Ovary (tissue), 7 donors: ENCODE measurements at regions not wholly inside any gene's neighbourhood (a gene's known extent, or its start where the extent isn't known, plus 50 kb on each side); places are given as distances from the start of the nearest gene placed in this dataset.
"Not testable (repeated sequence)": the region's sequence is repeated elsewhere in the genome, so short reads cannot be mapped to it uniquely, and the experiment has no call there.

ENCODE experiments used
- DNase-seq, 5 donors: peaks; one replicate each; pipeline ENCODE4 v3.0.0-alpha.2; 2019 to 2020
- H3K27ac ChIP-seq, 2 donors: fragments of 200-600 bp; one replicate each; pipeline versions ENCODE4 v1.5.1 to v1.8.0; 2019 to 2022
- H3K27me3 ChIP-seq: fragments of 200-600 bp; one replicate; pipeline ENCODE4 v1.8.0; 2022
- H3K36me3 ChIP-seq: fragments of 200-600 bp; sonication (generic); one replicate; pipeline ENCODE4 v1.5.1; 2019
- H3K4me1 ChIP-seq: one replicate; pipeline ENCODE4 v1.8.1; 2013; ENCODE audit warnings: mild to moderate bottlenecking, moderate library complexity; ENCODE audit not compliant: insufficient read depth
- H3K4me3 ChIP-seq: fragments of 200-600 bp; sonication (generic); one replicate; pipeline ENCODE4 v1.5.1; 2017
- H3K9me3 ChIP-seq, 2 donors: fragments of 200-600 bp in 1 of 2; sonication (generic) in 1 of 2; one replicate each; pipeline versions ENCODE4 v1.5.1 to v1.8.1; 2013 to 2019; ENCODE audit warnings: mild to moderate bottlenecking in 1 of 2, moderate library complexity in 1 of 2
- EP300 ChIP-seq: sonication (generic); formaldehyde crosslinking; IDR thresholded peaks from one replicate; pipeline ENCODE4 v1.6.1; 2017; ENCODE audit warnings: antibody characterized with exemption
- POLR2A ChIP-seq: fragments of 450-650 bp; IDR thresholded peaks from one replicate; pipeline ENCODE4 v1.6.1; 2017; ENCODE audit warnings: antibody characterized with exemption, mild to moderate bottlenecking, moderate library complexity
- WGBS, 3 donors: extraction: QIAGEN DNeasy Blood & Tissue Kit in 1 of 3; methylation state at CpG; one replicate each; pipeline versions ENCODE4 v1.1.5 to v1.1.7; 2013 to 2017; 5-methylcytosine and 5-hydroxymethylcytosine counted together
- intact Hi-C, 4 donors: fragments of 100-400 bp; cut with DNase I; formaldehyde crosslinking; loops; one replicate each; pipeline versions ENCODE4 v1.11.0 to v1.15.1; 2022 to 2023
- TF ChIP-seq, protein P1 (sequence below), 3 donors: fragments of 450-650 bp in 2 of 3; fragments of 200-600 bp in 1 of 3; IDR thresholded peaks; one replicate each; pipeline versions ENCODE4 v1.5.1 to v1.8.0; 2016 to 2022; ENCODE audit warnings: antibody characterized with exemption in 3 of 3, mild to moderate bottlenecking in 1 of 3
- donor health status: DM: no; HTN: no; CAD: no; lungs with moderate emphysema.
- donor health status: DM: no; HTN: no; CAD: no.
- donor health status: Bipolar disorder and iron deficiency.
- donor health status: DM: no; HTN: no; CAD: no.
- donor health status: DM: yes; HTN: yes; CAD: no.

DNA sequence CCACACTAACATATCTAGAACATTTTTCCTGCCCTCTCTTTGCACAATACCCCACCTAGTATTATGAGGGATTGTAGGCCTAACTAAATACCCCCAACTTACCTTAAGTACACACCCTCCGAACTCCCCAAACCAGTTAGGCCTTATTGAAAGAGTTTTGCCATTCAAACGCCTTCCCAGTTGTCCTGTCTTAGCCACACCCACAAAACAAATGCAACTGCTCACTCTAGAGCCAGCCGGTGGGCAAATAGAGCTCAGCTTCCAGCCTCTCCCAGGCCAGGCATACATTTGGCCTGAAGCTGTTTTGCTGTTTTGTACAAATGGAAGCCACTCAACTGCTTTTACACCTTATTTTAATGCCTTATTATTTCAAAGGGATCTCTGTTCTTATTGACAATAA, 224.2 kb upstream of the RUNX1 start:
- H3K27ac ChIP-seq = no peak overlapping the region
- TF ChIP-seq EP300 = no peak
- TF ChIP-seq, protein P1, sequence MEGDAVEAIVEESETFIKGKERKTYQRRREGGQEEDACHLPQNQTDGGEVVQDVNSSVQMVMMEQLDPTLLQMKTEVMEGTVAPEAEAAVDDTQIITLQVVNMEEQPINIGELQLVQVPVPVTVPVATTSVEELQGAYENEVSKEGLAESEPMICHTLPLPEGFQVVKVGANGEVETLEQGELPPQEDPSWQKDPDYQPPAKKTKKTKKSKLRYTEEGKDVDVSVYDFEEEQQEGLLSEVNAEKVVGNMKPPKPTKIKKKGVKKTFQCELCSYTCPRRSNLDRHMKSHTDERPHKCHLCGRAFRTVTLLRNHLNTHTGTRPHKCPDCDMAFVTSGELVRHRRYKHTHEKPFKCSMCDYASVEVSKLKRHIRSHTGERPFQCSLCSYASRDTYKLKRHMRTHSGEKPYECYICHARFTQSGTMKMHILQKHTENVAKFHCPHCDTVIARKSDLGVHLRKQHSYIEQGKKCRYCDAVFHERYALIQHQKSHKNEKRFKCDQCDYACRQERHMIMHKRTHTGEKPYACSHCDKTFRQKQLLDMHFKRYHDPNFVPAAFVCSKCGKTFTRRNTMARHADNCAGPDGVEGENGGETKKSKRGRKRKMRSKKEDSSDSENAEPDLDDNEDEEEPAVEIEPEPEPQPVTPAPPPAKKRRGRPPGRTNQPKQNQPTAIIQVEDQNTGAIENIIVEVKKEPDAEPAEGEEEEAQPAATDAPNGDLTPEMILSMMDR (IDR thresholded peaks at IDR 0.05) = no peak
- no peak for TF ChIP-seq POLR2A
- no peaks in the 10 kb centered on the region for H3K36me3 ChIP-seq
- WGBS, 3 donors = 75 to 83% (median 78%) methylated on average over 3 of the region's 3 CpGs
- intact Hi-C loops = no loop called here
- no peaks in the 10 kb centered on the region for H3K4me1 ChIP-seq
- no peaks in the 10 kb centered on the region for H3K27me3 ChIP-seq
- no peak for DNase-seq
- no peak overlapping the region for H3K4me3 ChIP-seq
- H3K9me3 ChIP-seq = no peaks in the 10 kb centered on the region

DNA sequence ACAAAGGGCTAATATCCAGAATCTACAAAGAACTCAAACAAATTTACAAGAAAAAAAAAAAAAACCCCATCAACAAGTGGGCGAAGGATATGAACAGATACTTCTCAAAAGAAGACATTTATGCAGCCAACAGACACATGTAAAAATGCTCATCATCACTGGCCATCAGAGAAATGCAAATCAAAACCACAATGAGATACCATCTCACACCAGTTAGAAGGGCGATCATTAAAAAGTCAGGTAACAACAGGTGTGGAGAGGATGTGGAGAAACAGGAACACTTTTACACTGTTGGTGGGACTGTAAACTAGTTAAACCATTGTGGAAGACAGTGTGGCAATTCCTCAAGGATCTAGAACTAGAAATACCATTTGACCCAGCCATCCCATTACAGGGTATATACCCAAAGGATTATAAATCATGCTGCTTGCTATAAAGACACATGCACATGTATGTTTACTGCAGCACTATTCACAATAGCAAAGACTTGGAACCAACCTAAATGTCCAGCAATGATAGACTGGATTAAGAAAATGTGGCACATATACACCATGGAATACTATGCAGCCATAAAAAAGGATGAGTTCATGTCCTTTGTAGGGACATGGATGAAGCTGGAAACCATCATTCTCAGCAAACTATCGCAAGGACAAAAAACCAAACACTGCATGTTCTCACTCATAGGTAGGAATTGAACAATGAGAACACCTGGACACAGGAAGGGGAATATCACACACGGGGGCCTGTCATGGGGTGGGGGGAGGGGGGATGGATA, 222.4 kb upstream of the RUNX1 start:
- H3K27ac ChIP-seq, H3K4me1 ChIP-seq, H3K36me3 ChIP-seq, H3K4me3 ChIP-seq, H3K27me3 ChIP-seq, intact Hi-C loops, H3K9me3 ChIP-seq, DNase-seq: not testable (repeated sequence)
- 91 to 97% (median 96%) methylated on average over 4 of the region's 4 CpGs for WGBS, 3 donors

DNA sequence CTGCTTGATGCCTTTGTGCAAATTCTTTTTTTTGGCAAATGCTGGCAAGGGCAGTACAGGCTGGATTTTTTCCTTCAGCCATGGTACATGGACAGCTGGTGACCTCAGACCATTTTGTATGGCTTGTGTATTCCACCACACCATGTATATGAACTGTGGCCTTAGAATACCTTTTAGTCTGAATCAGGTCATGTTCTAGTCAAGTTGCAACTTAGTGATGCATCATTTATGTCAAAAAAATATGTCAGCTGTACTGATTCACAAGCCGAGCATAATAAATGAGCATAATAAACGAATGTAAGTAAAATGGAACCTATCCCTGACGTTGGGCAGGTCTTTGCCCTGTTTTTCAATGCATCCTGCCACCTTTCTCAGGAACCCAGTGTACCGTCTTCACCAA, 219.7 kb upstream of the RUNX1 start:
- H3K4me3 ChIP-seq = no peak overlapping the region

DNA sequence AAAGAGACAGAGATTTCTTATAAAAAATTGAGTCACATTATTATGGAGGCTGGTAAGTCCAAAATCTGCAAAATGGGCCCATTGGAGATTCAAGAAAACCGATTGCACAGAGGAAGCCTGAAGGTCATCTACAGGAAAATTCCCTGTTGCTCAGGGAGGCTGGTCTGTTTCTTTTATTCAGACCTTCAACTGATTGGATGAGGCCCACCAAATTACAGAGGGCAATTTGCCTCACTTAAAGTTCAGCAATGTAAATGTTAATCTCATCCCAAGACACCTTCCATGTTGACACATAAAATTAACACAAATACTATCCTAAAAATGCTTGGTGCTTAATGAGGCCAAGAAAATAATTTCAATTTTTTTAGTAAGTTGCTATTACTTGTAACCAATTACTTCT, 219.2 kb upstream of the RUNX1 start:
- intact Hi-C loops = no loop called here
- no peaks in the 10 kb centered on the region for H3K4me1 ChIP-seq
- 71 to 91% (median 85%) methylated on average over 1 of the region's 1 CpG for WGBS, 3 donors

More for the DNA sequence above, 219.7 kb upstream of the RUNX1 start:
- no peaks in the 10 kb centered on the region for H3K9me3 ChIP-seq
- intact Hi-C loops = no loop called here
- H3K4me1 ChIP-seq = no peaks in the 10 kb centered on the region
- H3K27me3 ChIP-seq = no peaks in the 10 kb centered on the region
- no peak overlapping the region for H3K27ac ChIP-seq
- TF ChIP-seq EP300 = no peak
- TF ChIP-seq POLR2A = no peak
- TF ChIP-seq, protein P1 (IDR thresholded peaks at IDR 0.05) = no peak
- no peak for DNase-seq
- WGBS, 3 donors = 86 to 91% (median 88%) methylated on average over 4 of the region's 4 CpGs
- H3K36me3 ChIP-seq = no peaks in the 10 kb centered on the region

DNA sequence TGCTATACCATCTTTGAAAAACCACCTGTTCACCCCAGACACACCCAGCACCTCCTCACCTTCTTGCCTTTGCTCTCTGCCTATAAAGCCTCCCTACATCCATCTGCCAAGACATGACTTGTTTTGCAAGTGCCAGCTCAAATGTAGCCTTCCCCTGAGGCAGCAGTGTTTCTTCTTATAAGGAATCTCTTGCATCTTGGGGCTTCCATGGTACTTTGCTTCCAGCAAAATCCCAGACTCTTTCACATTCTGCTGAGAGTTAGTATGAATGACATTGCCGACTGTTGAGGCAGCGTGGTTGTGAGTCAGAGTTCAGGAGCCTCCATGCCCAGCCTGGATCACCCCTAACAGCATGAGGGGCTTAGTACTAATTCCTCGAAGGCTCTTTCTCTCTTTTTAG, 217.4 kb upstream of the RUNX1 start:
- no peak for DNase-seq
- Histone ChIP-seq H3K36me3 (no peaks in the 10 kb centered on the region), H3K9me3 (no peaks in the 10 kb centered on the region), H3K4me1 (no peaks in the 10 kb centered on the region), H3K27ac (no peak overlapping the region), H3K4me3 (no peak overlapping the region), H3K27me3 (no peaks in the 10 kb centered on the region)
- 93 to 99% (median 95%) methylated on average over 3 of the region's 3 CpGs for WGBS, 3 donors
- TF ChIP-seq EP300 = no peak
- TF ChIP-seq, protein P1 (IDR thresholded peaks at IDR 0.05) = no peak
- TF ChIP-seq POLR2A = no peak
- intact Hi-C loops = no loop called here

More for the DNA sequence above, 219.2 kb upstream of the RUNX1 start:
- Histone ChIP-seq H3K36me3 (no peaks in the 10 kb centered on the region), H3K27me3 (no peaks in the 10 kb centered on the region), H3K27ac (no peak overlapping the region), H3K9me3 (no peaks in the 10 kb centered on the region), H3K4me3 (no peak overlapping the region)
- no peak for DNase-seq
- TF ChIP-seq, protein P1 (IDR thresholded peaks at IDR 0.05) = no peak
- TF ChIP-seq POLR2A (no peak), EP300 (no peak)
